GM18502 (cell line): ENCODE measurements at regions not wholly inside any gene's neighbourhood (a gene's known extent, or its start where the extent isn't known, plus 50 kb on each side); places are given as distances from the start of the nearest gene placed in this dataset.

Source experiments
- ATAC-seq: cut with Tn5 transposase; IDR thresholded peaks from one replicate; pipeline ENCODE4 v1.9.1; 2021; ENCODE audit warnings: mild to moderate bottlenecking; ENCODE audit not compliant: unreplicated experiment, poor library complexity

DNA sequence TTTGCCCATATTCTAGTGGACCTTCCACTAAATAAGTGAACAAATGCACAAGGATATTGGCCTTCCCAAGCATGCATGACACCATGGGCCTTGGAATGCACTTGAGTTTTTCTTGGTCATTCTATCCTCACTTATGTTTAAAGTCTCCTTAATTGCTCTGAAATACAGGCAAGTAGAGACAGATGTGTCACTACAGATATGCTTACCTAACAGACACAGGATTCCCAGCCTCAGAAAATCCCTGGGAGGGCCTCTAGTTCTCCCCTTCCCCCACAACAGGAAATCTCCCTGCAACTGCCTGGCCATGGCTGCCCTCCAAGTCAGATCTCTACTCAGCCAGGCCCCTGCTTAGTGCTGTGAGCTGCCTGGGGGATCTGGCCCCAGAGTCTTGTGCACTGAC, 445.2 kb downstream of the IRS1 start:
- no peak for ATAC-seq

DNA sequence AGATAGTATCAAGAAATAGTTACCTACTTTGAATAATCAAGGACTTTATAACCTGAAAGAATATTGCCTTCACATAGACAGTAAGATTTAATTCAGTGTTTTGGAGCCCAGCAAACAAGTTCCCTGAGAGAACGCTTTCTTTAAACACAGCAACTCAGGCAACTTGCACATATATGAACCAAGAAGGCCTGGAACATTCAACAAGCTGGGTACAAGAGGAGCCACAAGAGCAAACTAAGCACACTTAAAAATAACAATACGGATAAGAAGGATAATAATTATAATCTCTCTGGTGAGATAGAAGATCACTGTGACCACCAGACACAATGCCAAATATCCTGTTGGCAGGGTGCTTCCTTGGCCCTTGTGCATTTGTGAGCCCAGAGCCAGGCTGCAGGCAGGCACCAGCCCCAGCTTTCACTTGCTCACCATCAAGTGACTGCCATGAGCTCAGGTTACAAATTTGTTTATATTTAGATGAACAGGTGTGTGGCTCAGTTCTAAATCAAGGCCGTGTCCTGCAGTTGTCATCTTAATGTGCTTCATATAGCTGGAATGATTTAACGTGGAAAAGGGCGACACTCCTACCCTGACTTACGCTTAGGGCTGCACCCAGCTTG, 446.6 kb downstream of the IRS1 start:
- ATAC-seq = no peak

DNA sequence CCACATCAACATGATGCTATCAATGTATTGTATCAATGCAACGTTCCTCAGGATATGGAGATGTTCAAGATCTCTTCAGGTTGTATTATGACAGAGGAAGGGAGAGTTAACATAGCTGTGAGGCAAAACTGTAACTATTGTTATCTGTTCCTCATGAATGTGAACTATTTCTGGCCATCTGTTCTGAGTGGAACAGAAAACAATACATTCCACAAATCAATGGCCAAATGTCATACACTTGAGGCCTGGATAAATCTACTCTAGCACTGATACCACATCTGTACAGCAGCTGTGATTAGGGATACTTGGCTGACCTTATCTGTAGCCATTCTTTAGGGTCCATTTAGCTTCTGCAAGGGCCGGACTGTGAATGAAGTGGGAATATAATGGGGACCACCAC, 447.9 kb downstream of the IRS1 start:
- ATAC-seq = no peak

DNA sequence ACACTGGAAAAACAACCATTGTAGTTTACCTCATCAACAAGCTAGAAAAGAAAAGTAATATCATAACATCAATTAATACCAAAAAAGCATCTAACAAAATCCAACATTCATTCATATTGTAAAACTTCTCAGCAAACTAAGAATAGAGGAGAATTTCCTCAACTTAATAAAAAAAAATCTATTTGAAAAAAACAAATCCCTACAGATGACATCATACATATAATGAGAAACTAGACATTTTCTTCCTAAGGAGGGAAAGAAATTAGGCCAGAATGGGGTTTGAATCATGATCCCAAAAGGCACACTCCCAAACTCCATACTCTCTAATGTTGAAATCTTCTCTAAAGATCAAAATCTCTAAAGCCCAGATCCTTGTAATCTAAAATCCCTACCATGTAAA, 460.0 kb downstream of the IRS1 start:
- no peak for ATAC-seq

DNA sequence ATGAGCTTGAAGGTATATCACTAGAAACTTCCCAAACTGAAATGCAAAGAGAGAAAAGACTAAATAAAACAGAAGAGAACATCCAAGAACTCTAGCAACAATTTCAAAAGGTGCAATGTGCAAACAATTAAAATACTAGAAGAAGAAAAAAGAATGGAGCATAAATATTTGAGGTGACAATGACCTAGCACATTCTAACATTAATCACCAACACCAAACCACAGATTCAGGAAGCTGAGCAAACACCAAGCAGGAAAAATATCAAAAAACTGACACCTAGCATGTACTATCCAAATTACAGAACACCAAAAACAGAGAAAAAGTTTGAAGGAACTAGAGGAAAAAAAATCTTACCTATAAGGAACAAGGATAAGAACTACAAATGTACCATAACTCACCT, 460.8 kb downstream of the IRS1 start:
- ATAC-seq = no peak

DNA sequence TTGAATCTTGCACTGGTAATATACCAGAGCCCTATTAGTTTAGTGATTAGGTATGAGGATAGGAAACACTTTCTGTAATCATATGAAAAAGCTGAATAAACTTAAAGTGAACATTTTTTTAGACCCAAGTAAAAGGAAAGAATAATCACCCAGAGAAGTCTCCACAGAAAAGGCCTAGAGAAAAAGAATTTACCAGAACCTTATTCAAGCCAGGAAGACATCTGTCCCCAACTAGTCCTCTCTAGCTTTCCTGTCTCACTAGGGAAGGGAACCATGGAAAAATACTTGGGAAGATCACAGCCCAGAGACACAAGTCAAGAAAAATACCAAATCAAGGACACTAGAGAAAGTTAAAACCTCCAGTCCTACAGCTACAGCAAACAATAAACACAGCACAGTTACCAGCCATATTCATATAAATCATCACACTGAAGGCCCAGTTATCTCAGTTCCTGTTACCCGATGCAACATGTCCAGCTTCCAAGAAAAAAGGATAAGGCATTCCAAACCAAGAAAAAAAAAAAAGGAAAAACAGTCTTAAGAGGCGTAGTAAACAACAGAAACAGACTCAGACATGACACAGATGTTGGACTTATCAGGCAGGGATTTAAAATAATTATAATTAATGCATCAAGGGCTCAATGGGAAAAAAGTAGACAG, 461.5 kb downstream of the IRS1 start:
- ATAC-seq = no peak

DNA sequence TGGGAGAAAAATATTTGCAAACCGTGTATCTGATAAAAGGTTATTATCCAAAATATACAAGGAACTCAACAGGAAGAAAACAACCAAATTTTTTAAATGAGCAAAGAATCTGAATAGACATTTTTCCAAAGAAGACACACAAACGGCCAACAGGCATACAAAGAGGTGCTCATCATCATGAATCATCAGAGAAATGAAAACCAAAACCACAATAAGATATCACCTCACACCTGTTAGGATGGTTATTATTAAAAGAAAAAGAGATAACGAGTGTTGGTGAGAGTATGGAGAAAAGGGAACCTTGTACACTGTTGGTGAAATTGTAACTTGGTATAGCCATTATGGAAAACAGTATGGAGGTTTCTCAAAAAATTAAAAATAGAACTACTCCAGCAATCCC, 463.3 kb downstream of the IRS1 start:
- ATAC-seq = no peak

DNA sequence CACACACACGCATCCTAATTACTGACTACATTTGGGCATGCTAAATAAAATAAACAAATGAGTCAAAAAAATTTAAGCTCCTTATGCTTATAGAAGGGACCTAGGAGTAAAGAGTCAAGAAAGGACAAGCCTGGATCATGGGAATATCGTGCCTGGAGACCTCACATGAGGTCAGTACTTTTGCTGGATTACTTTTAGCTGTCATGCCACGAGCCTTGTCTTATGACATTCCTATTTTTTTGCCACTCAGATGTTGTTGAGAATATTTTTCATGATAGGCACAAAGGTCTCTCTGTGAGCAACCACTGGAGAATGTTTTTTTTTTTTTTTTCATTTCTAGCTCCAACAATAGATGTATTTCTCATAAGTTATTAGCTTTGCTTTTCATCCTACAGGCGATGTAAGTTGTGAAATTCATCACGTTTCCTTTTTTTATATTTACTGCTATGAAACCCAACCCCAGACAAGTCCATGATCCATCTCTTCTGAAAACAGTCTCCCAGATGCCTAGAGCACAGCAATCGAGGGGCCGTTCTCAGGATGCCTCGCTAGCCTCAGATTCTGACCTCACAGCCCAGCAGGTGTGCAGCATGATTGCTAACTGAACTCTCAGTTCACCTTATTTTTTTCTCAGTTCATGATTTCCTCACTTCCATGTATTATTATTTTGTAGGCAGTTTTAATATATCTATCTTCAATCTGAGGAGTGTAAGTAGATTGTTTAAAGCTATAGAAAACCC, 464.5 kb downstream of the IRS1 start:
- ATAC-seq = no peak

DNA sequence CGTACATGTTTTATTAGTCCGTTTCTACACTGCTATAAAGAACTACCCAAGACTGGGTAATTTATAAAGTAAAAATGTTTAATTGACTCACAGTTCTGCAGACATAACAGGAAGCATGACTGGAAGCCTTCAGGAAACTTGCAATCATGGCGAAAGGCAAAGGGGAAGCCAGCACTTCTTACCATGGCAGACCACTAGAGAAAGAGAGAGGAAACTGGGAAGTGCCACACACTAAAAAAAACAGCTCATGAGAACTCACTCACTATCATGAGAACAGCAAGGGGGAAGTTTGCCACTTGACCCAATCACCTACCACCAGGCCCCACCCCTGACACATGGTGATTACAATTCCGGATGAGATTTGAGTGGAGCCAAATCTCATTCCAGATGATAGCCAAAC, 466.2 kb downstream of the IRS1 start:
- no peak for ATAC-seq

DNA sequence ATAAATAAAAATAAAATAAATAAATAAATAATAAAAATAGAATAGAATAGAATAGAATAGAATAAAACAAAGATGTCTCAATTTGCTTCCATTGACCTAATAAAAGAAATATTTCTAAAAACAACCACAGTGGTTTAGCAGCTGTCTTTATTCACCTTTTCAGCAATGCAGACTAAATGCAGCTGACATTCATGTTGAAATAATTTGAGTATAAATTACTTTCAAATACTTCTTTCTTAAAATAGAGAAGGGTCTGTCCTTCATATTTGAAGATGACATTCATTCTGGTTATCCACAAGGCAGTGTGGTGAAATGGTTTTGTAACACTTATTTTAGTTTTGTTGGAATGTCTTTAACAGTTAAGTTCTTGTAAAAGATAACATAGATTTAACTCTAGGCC, 469.4 kb downstream of the IRS1 start:
- no peak for ATAC-seq

DNA sequence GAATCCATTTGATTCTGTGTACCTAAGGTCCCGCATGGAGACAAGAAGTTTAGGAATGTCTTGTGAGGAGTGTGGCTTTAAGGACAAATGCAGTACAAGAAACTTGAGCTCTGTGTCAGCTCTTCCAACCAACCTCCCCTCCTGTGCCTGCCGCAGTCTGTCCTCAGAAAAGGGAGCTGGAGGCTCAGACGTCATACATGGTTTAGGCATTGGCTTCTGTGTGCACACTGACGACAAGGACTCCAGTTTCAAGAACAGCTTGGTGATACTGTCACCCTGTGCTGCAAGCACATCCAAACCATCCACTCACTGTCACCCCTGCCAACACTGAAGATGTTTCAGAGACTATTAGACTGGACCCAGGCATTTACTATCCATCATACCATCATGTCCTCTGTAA, 470.4 kb downstream of the IRS1 start:
- no peak for ATAC-seq

DNA sequence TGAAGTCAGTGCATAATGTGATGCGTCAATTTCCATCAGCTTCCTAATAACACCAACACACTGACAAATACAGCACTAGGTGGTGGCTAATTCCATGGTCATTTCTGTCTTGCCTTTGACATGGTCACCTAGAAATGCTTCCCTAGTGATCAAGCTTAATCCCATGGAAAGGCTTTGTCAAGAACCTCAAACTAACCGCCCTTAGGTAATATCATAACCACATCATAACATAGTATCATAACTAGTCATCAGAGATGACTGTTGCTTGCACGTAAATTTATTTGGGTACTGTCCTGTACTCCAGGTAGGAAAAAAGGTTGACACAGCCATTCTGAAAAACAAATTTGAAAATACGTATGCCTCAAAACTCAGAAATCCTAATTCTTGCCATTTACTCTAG, 471.8 kb downstream of the IRS1 start:
- ATAC-seq = no peak

DNA sequence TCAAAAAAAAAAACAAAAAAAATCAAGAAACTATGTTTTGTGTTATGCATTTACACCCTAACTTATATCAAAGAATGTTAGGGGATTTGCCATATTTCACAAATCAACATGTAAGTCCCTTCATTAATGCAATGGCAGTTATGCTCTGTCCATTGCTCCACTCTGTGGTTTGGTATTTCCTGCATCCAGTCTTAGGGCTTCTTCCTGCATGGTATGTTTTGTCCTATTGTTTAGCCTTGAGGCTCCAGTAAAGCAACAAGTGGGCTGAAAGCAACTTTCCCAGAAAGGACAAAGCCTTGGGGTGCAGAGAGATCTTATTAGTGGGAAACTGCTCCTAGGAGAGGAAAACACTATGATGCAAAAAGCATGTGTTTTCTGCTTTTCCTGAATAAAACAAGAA, 474.1 kb downstream of the IRS1 start:
- ATAC-seq = no peak

DNA sequence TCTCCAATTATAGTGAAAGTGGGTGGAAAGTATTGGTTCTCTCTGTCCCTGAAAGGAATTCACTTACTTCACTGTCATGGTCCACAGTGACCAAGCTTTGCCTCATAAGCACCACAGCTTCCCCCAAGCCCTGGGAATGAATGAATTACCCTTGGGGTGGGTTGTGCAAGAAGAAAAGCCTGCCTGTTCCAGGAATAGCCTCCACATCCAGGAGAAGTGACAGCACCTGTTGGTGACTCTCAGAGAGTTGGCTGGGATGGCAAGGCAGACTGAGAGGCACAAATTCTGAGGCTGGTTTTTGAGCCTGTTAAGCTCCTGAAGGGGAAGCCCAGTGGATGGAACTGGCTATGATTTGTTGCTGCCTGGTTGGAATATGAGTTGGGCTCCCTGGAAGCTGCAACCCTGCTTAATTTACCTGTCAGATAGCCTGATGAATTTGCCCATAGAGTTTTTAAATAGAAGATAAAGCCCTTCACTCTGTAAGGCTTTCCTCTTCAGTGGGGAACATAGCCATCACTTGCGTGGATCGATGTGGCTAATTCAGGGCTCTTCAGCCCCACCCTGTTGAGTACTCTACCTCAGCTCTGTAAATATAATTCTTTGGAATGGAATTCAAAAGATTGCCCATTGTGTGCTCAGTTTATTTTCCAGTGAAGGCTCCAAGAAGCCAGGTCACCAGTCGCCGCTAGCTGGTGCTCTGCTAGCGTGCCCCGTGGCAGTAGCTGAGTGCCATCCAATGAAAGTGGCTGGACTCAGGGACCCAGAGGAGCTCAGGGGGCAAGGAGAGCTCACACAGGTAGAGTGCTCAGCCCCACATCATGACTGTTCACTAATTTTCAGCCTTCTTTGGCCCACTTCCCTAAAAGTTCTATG, 479.3 kb downstream of the IRS1 start:
- ATAC-seq = no peak

DNA sequence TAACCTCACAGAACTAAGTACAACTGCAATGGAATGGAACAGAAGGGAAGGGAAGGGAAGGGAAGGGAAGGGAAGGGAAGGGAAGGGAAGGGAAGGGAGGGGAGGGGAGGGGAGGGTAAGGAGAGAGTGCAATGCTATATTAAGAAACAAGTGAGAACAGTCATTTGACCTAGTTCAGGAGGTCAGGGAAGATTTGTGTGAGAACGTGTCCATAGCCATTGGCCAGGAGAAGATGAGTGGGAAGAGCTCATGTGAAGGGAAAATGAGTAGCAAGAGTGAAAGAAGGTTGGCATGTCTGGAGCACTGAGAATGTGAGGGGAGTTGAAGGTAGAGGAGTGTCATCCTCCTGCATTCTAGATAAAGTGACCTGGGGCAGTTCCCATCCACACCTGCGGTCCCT, 481.6 kb downstream of the IRS1 start:
- no peak for ATAC-seq

DNA sequence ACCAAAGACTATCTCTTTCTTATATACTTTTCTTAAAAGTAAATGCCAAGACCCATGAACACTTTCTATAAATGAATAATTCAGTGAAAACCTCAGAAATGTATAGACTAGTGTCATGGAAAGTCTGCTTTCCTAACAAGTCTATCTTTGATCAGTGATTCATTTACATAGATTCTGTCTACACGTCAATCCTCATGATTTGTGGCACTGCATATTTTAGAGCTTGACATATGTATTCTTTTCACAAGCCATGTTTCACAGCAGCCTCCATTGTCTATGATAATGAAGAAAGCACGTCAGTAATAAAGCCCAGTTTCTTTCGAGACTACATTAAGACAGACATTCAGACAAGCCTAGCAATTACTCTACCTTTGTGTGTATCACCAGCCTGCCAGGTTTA, 486.6 kb downstream of the IRS1 start:
- no peak for ATAC-seq

DNA sequence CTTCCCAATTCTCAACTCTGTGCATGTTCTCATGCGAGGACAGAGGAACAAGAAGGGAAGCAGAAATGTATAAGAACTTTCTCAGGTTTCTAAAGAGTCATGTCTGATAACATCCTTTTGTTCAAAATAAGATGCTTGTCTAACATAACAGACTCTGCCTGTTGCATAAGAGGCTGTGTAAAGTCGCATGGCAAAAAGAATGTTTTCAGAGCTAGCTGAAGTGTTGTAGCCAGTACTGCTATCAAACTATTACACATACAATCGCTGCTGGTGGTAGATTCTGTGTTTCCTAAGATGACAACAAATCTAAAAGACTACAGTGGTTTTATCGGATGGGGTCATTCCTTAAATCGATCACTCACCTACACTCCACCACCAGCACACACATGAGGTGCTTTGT, 487.5 kb downstream of the IRS1 start:
- ATAC-seq = no peak

DNA sequence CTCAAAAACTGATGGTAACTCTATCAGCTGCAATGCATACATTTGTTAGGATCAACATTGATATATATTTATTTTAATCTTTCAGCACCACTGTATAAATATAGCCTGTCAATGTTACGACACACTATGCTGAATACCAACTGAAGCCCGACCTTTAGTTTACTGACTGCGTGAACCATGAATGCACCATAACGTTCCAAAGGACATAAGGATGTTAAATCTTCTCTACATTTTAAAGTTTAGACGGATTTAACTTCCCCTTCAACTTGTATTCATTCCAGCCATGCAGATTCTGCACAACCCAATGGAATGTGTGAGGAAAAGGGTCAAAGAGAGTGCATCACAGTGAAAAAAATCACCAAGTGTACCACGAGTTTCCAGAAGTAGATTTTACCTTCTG, 489.5 kb downstream of the IRS1 start:
- ATAC-seq = no peak

DNA sequence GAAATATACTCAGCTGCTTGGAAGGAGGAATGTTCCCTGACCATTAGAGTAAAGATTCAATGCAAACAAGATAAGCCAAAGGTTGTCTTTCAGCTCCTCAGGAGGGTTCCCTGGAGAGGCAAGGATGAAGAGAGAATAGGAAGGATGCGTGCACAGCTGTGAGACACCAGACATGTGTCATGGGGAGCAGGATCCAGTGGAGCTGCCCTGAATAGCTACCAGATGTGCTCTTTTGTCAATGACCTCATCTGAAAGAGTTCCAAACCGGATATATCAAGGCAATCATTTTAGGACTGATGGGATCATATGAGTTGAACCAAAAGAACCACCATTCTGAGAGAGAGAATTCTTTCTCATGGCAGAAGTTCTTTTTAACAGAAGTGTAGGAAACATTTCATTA, 490.6 kb downstream of the IRS1 start:
- no peak for ATAC-seq

DNA sequence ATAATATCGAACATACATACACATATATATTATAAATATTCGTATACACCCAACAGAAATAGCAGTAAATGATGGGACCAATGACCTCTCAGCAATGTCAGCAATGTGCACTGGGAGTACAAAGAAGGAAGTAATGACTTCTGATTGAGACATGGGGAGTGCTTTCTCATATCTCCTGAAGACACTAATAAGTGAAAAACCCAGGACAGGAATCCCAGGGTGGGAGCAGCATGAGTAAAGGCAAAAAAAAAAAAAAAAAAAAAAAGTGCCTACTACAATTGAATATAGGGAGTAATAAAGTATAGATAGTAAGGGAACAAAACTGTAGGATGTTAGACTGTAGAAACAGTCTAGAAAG, 491.3 kb downstream of the IRS1 start:
- ATAC-seq = no peak
